ENCODE measurements at regions not wholly inside any gene's neighbourhood (a gene's known extent, or its start where the extent isn't known, plus 50 kb on each side); places are given as distances from the start of the nearest gene placed in this dataset.

- H3K27me3 ChIP-seq (ENCODE audit: control insufficient read depth, insufficient read depth, low read length) = no peaks in the 10 kb centered on the region
- H3K4me1 Mint-ChIP-seq = no peaks in the 10 kb centered on the region
- no peaks in the 10 kb centered on the region for H3K4me1 ChIP-seq (ENCODE audit: control insufficient read depth, insufficient read depth, low read length)
- no peaks in the 10 kb centered on the region for H3K27me3 Mint-ChIP-seq (ENCODE audit: low read depth in 2 of 2)
- H3K4me3 ChIP-seq (ENCODE audit: low read length) = no peak overlapping the region
- no peak overlapping the region for H3K27ac ChIP-seq (ENCODE audit: low read length)
- no peak overlapping the region for H3K27ac Mint-ChIP-seq
- H3K36me3 Mint-ChIP-seq = no peaks in the 10 kb centered on the region
- no peak for ATAC-seq
- WGBS (ENCODE audit: insufficient coverage) = 83% methylated on average over 1 of the region's 3 CpGs
- H3K9me3 Mint-ChIP-seq = peaks cover 11 to 16% of the 10 kb centered on the region in 2 donors
- DNase-seq = no peak
- peaks cover 14% of the 10 kb centered on the region for H3K9me3 ChIP-seq (ENCODE audit: control insufficient read depth, insufficient read depth, low read length)
- H3K4me3 Mint-ChIP-seq = no peak overlapping the region
- TF ChIP-seq CTCF (IDR thresholded peaks at IDR 0.05) = no peak
- intact Hi-C loops (cut with micrococcal nuclease) = no loop called here
- no peaks in the 10 kb centered on the region for H3K36me3 ChIP-seq (ENCODE audit: control insufficient read depth, insufficient read depth, low read length)
These were observed 463.6 kb upstream of the ALCAM start for GRCh38 chr3:104903064-104903463.

- no peaks in the 10 kb centered on the region for H3K27me3 ChIP-seq (ENCODE audit: control insufficient read depth, insufficient read depth, low read length)
- Mint-ChIP-seq H3K9me3 (peaks cover 7 to 19% of the 10 kb centered on the region in 2 donors), H3K4me3 (no peak overlapping the region), H3K36me3 (no peaks in the 10 kb centered on the region), H3K27me3 (ENCODE audit: low read depth in 2 of 2) (no peaks in the 10 kb centered on the region), H3K4me1 (no peaks in the 10 kb centered on the region), H3K27ac (no peak overlapping the region)
- H3K9me3 ChIP-seq (ENCODE audit: control insufficient read depth, insufficient read depth, low read length) = peaks cover 14% of the 10 kb centered on the region
- intact Hi-C loops (cut with micrococcal nuclease) = no loop called here
- no peak overlapping the region for H3K27ac ChIP-seq (ENCODE audit: low read length)
- H3K4me1 ChIP-seq (ENCODE audit: control insufficient read depth, insufficient read depth, low read length) = no peaks in the 10 kb centered on the region
- ATAC-seq (no peak), DNase-seq (no peak)
- H3K4me3 ChIP-seq (ENCODE audit: low read length) = no peak overlapping the region
- no peaks in the 10 kb centered on the region for H3K36me3 ChIP-seq (ENCODE audit: control insufficient read depth, insufficient read depth, low read length)
- TF ChIP-seq CTCF (IDR thresholded peaks at IDR 0.05) = no peak
- WGBS (ENCODE audit: insufficient coverage) = 86% methylated on average over 17 of the region's 17 CpGs
These were observed 460.6 kb upstream of the ALCAM start for GRCh38 chr3:104906001-104906639.

GRCh38 chr3:104907507-104907906, 459.2 kb upstream of the ALCAM start:
- Mint-ChIP-seq H3K27ac (no peak overlapping the region), H3K4me3 (no peak overlapping the region), H3K4me1 (no peaks in the 10 kb centered on the region), H3K36me3 (no peaks in the 10 kb centered on the region), H3K9me3 (peaks cover 4 to 9% of the 10 kb centered on the region in 2 donors), H3K27me3 (ENCODE audit: low read depth in 2 of 2) (no peaks in the 10 kb centered on the region)
- H3K27ac ChIP-seq (ENCODE audit: low read length) = no peak overlapping the region
- ATAC-seq = no peak
- 84% methylated on average over 2 of the region's 6 CpGs for WGBS (ENCODE audit: insufficient coverage)
- no peak overlapping the region for H3K4me3 ChIP-seq (ENCODE audit: low read length)
- DNase-seq = no peak
- intact Hi-C loops (cut with micrococcal nuclease) = no loop called here
- H3K4me1 ChIP-seq (ENCODE audit: control insufficient read depth, insufficient read depth, low read length) = no peaks in the 10 kb centered on the region
- no peaks in the 10 kb centered on the region for H3K27me3 ChIP-seq (ENCODE audit: control insufficient read depth, insufficient read depth, low read length)
- no peak for TF ChIP-seq CTCF (IDR thresholded peaks at IDR 0.05)
- H3K9me3 ChIP-seq (ENCODE audit: control insufficient read depth, insufficient read depth, low read length) = peaks cover 14% of the 10 kb centered on the region
- H3K36me3 ChIP-seq (ENCODE audit: control insufficient read depth, insufficient read depth, low read length) = no peaks in the 10 kb centered on the region

GRCh38 chr3:104908761-104909160, 457.9 kb upstream of the ALCAM start:
- no peaks in the 10 kb centered on the region for H3K4me1 ChIP-seq (ENCODE audit: control insufficient read depth, insufficient read depth, low read length)
- Mint-ChIP-seq H3K36me3 (no peaks in the 10 kb centered on the region), H3K4me3 (no peak overlapping the region), H3K27me3 (ENCODE audit: low read depth in 2 of 2) (no peaks in the 10 kb centered on the region), H3K27ac (no peak overlapping the region), H3K9me3 (peaks cover 0 to 5% of the 10 kb centered on the region in 2 donors), H3K4me1 (no peaks in the 10 kb centered on the region)
- H3K4me3 ChIP-seq (ENCODE audit: low read length) = no peak overlapping the region
- DNase-seq = no peak
- WGBS (ENCODE audit: insufficient coverage) = 76% methylated on average over 2 of the region's 2 CpGs
- H3K9me3 ChIP-seq (ENCODE audit: control insufficient read depth, insufficient read depth, low read length) = peaks cover 14% of the 10 kb centered on the region
- H3K27me3 ChIP-seq (ENCODE audit: control insufficient read depth, insufficient read depth, low read length) = no peaks in the 10 kb centered on the region
- no peak for ATAC-seq
- no peaks in the 10 kb centered on the region for H3K36me3 ChIP-seq (ENCODE audit: control insufficient read depth, insufficient read depth, low read length)
- no peak overlapping the region for H3K27ac ChIP-seq (ENCODE audit: low read length)
- TF ChIP-seq CTCF (IDR thresholded peaks at IDR 0.05) = no peak
- intact Hi-C loops (cut with micrococcal nuclease) = no loop called here
